Endothelial cell of umbilical vein (primary cell): ENCODE measurements at regions not wholly inside any gene's neighbourhood (a gene's known extent, or its start where the extent isn't known, plus 50 kb on each side); places are given as distances from the start of the nearest gene placed in this dataset.

Source experiments
- BruUV-seq: library from RNA; stranded (reverse); fragments of 400-500 nt; replicated peaks from 2 replicates; lab custom pipeline; 2021; lab: Mats Ljungman, UMichigan
- CTCF ChIA-PET: fragments of 300-600, 350-600 bp; sonication (Branson Sonifier 250); formaldehyde crosslinking; loops from one replicate; lab custom pipeline; 2021; ENCODE audit warnings: antibody characterized with exemption, inconsistent platforms; lab: Charles Lee
- POLR2A ChIA-PET: fragments of 300-600, 350-600 bp; sonication (Branson Sonifier 250); formaldehyde crosslinking; loops from one replicate; lab custom pipeline; 2021; ENCODE audit warnings: antibody characterized with exemption, inconsistent platforms; lab: Charles Lee
- DNase-seq: peaks from one replicate; pipeline ENCODE4 v3.0.0-alpha.2; 2011; ENCODE audit warnings: low read depth, low spot score
- FAIRE-seq: peaks from 2 replicates; lab custom pipeline; 2011; peaks lifted over from hg19 to GRCh38; lab: Jason Lieb, UNC
- H2AFZ ChIP-seq: 2 replicates; pipeline ENCODE4 v1.6.0; 2012; ENCODE audit warnings: low read depth, low read length, control low read depth, inconsistent platforms
- H3K27ac ChIP-seq: 2 replicates; pipeline ENCODE4 v1.5.1; 2011; ENCODE audit warnings: low read depth, mild to moderate bottlenecking, control low read depth, low read length, moderate library complexity; ENCODE audit not compliant: insufficient read depth
- H3K27me3 ChIP-seq, 2 experiments: 2 replicates each; pipeline versions ENCODE4 v1.6.0 to v1.6.1; 2011; ENCODE audit warnings: low read length in 2 of 2, mixed read lengths in 1 of 2; ENCODE audit not compliant: control insufficient read depth in 2 of 2, insufficient read depth in 2 of 2
- H3K36me3 ChIP-seq, 2 experiments: 2 replicates in 1 of 2; 3 replicates in 1 of 2; pipeline ENCODE4 v1.5.1; 2011; ENCODE audit warnings: low read length in 2 of 2, mild to moderate bottlenecking in 1 of 2, moderate library complexity in 1 of 2; ENCODE audit not compliant: control insufficient read depth in 2 of 2, insufficient read depth in 2 of 2; ENCODE audit errors: extremely low read depth in 1 of 2
- H3K4me1 ChIP-seq: 3 replicates; pipeline ENCODE4 v1.5.1; 2011; ENCODE audit warnings: mild to moderate bottlenecking, low read length; ENCODE audit not compliant: control insufficient read depth, insufficient read depth; ENCODE audit errors: extremely low read depth
- H3K4me2 ChIP-seq: 2 replicates; pipeline ENCODE4 v1.6.1; 2011; ENCODE audit warnings: low read length, control low read depth, mixed read lengths; ENCODE audit not compliant: insufficient read depth
- H3K4me3 ChIP-seq, 3 experiments: fragments of 200-600 bp in 1 of 3; sonication (generic), shearing (Covaris generic) in 1 of 3; replicated peaks in 1 of 3; 2 replicates each; pipeline ENCODE4 v1.5.1; 2011 to 2016; ENCODE audit warnings: control low read depth in 3 of 3, low read length in 3 of 3, mild to moderate bottlenecking in 2 of 3, inconsistent platforms in 1 of 3, low read depth in 1 of 3, moderate library complexity in 1 of 3; ENCODE audit not compliant: insufficient read depth in 1 of 3
- H3K79me2 ChIP-seq: 2 replicates; pipeline ENCODE4 v1.6.0; 2012; ENCODE audit warnings: low read length, inconsistent platforms; ENCODE audit not compliant: control insufficient read depth, insufficient read depth
- H3K9ac ChIP-seq: replicated peaks from 2 replicates; pipeline ENCODE3; 2011; ENCODE audit warnings: low read length, control low read depth; ENCODE audit not compliant: insufficient read depth; ENCODE audit errors: extremely low read depth
- H3K9me1 ChIP-seq: replicated peaks from 3 replicates; pipeline ENCODE4 v1.6.0; 2011; ENCODE audit warnings: mild to moderate bottlenecking, low read length; ENCODE audit not compliant: control insufficient read depth, insufficient read depth; ENCODE audit errors: extremely low read depth
- H3K9me3 ChIP-seq: replicated peaks from 2 replicates; pipeline ENCODE4 v1.5.1; 2012; ENCODE audit warnings: low read length, inconsistent platforms; ENCODE audit not compliant: control insufficient read depth, insufficient read depth
- H4K20me1 ChIP-seq: replicated peaks from 2 replicates; pipeline ENCODE3; 2011; ENCODE audit warnings: mild to moderate bottlenecking, low read length; ENCODE audit not compliant: control insufficient read depth, insufficient read depth; ENCODE audit errors: extremely low read depth
- CTCF ChIP-seq, 2 donors: IDR thresholded peaks; 1 replicate in 1 of 2; 2 replicates in 1 of 2; pipeline ENCODE4 v1.5.1; 2011; ENCODE audit warnings: low read length in 2 of 2, mild to moderate bottlenecking in 2 of 2, moderate library complexity in 2 of 2, control low read depth in 1 of 2, inconsistent platforms in 1 of 2, low read depth in 1 of 2; ENCODE audit not compliant: insufficient read depth in 1 of 2; ENCODE audit errors: extremely low read depth in 1 of 2
- EZH2 ChIP-seq: IDR thresholded peaks from 2 replicates; pipeline ENCODE4 v1.6.1; 2012; ENCODE audit warnings: borderline replicate concordance, low read depth, mild to moderate bottlenecking, moderate library complexity, low read length, inconsistent platforms; ENCODE audit not compliant: severe bottlenecking
- FOS ChIP-seq: IDR thresholded peaks from 2 replicates; pipeline ENCODE4 v1.6.1; 2011; ENCODE audit warnings: mild to moderate bottlenecking, low read length, moderate library complexity, borderline replicate concordance; ENCODE audit not compliant: insufficient read depth
- GATA2 ChIP-seq: IDR thresholded peaks from 2 replicates; pipeline ENCODE4 v1.7.0; 2011; ENCODE audit warnings: low read depth, mild to moderate bottlenecking, moderate library complexity, mixed read lengths, low read length; ENCODE audit not compliant: insufficient read length, insufficient read depth
- JUN ChIP-seq: IDR thresholded peaks from 2 replicates; pipeline ENCODE4 v1.6.1; 2011; ENCODE audit warnings: borderline replicate concordance, low read depth; ENCODE audit not compliant: insufficient read length, insufficient read depth
- MYC ChIP-seq: IDR thresholded peaks from one replicate; pipeline ENCODE4 v1.6.1; 2011; ENCODE audit warnings: mild to moderate bottlenecking, low read depth, low read length
- POLR2A ChIP-seq: IDR thresholded peaks from 2 replicates; pipeline ENCODE4 v1.6.1; 2012; ENCODE audit warnings: low read depth, mild to moderate bottlenecking, control low read depth, low read length
- POLR2AphosphoS5 ChIP-seq: IDR thresholded peaks from 2 replicates; pipeline ENCODE4 v1.6.1; 2012; ENCODE audit warnings: low read depth, mild to moderate bottlenecking, control low read depth, low read length, moderate library complexity; ENCODE audit not compliant: insufficient read depth
- dilution Hi-C: fragments of 300-500 bp; cut with MboI; formaldehyde crosslinking; loops from one replicate; pipeline ENCODE4 v1.15.0; 2019; ENCODE audit warnings: low sequenced_read_pairs; ENCODE audit not compliant: extremely low pct_ligation_motif_present
- intact Hi-C: fragments of 100-400 bp; cut with micrococcal nuclease; formaldehyde crosslinking; loops from one replicate; pipeline ENCODE4 v1.10.0; 2022
- TF ChIP-seq, protein P1 (sequence below): IDR thresholded peaks from 2 replicates; pipeline ENCODE4 v1.6.1; 2011; ENCODE audit not compliant: insufficient read depth, insufficient read length

DNA sequence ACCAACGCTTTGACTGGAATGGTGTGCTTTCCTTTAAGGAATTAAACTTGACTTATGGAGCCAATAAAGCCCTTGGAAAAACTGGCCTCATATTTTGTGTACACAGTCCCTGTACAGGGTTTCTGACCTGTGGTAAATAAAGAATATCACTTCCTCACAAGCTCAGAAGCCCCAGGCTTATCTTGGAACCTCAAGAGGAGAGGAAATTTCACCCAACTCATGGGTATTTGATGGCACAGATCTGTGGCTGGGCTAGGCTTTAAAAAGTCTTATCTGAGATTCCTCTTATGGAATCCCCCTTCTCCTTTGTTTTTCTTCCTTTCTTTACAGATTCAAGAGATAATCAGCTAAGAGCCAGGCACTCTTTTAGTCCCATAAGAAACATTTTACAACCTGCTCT lies 89.3 kb upstream of the USP38 start:
- POLR2A ChIA-PET: no interaction called here
- DNase-seq: no peak
- dilution Hi-C loops: no loop called here

DNA sequence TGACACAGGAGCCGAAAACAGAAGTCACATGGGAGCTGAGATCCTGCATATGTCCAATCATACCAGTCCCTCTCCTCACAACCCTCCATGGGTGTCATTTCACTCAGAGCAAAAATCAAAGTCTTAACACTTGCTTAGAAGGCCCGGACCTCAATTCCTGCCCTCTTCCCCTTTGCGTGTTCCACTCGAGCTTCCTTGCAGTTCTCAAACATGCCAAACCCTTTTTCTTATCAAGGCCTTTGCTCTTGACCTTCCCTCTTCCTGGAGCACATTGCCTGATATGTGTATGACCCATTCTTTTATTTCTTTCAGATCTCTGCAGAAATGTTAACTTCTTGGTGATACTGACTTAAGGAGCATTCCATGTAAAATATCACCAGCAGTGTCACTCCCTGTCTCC lies 87.0 kb upstream of the USP38 start:
- ChIA-PET POLR2A (no interaction called here), CTCF (no interaction called here)
- intact Hi-C loops (no loop called here), dilution Hi-C loops (no loop called here)
- Histone ChIP-seq H3K4me3 (no peak overlapping the region), H3K79me2 (no peaks in the 10 kb centered on the region), H2AFZ (no peak overlapping the region), H3K4me1 (no peaks in the 10 kb centered on the region), H3K27ac (no peak overlapping the region), H3K9me3 (no peaks in the 10 kb centered on the region), H3K27me3 (no peaks in the 10 kb centered on the region), H3K36me3 (no peaks in the 10 kb centered on the region), H4K20me1 (no peaks in the 10 kb centered on the region), H3K9ac (no peak overlapping the region), H3K9me1 (no peaks in the 10 kb centered on the region), H3K4me2 (no peak overlapping the region)
- no TSS peak for BruUV-seq
- FAIRE-seq (no peak), DNase-seq (no peak)
- TF ChIP-seq MYC (no peak), CTCF (IDR thresholded peaks at IDR 0.05; ENCODE audit: extremely low read depth in 1 of 2, insufficient read depth in 1 of 2, low read depth in 1 of 2, low read length in 2 of 2) (no peak), EZH2 (no peak), JUN (no peak), FOS (no peak), POLR2AphosphoS5 (no peak), POLR2A (no peak), GATA2 (no peak)
- TF ChIP-seq, protein P1, sequence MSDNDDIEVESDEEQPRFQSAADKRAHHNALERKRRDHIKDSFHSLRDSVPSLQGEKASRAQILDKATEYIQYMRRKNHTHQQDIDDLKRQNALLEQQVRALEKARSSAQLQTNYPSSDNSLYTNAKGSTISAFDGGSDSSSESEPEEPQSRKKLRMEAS: no peak

More for the DNA sequence above, 89.3 kb upstream of the USP38 start:
- Histone ChIP-seq H3K79me2 (no peaks in the 10 kb centered on the region), H3K9me3 (no peaks in the 10 kb centered on the region), H3K4me2 (no peak overlapping the region), H2AFZ (no peak overlapping the region), H3K9me1 (no peaks in the 10 kb centered on the region), H3K36me3 (no peaks in the 10 kb centered on the region), H3K27me3 (no peaks in the 10 kb centered on the region), H3K4me1 (no peaks in the 10 kb centered on the region), H3K4me3 (no peak overlapping the region), H3K9ac (no peak overlapping the region), H4K20me1 (no peaks in the 10 kb centered on the region), H3K27ac (no peak overlapping the region)
- no peak for FAIRE-seq
- no peak for TF ChIP-seq EZH2
- TF ChIP-seq, protein P1: no peak
- no peak for TF ChIP-seq MYC
- TF ChIP-seq JUN: no peak
- intact Hi-C loops: no loop called here
- BruUV-seq: no TSS peak
- CTCF ChIA-PET: no interaction called here
